Activated CD8-positive, alpha-beta T cell treated with anti-CD3 and anti-CD28 coated beads, Interleukin-2, amount 10 ng/mL, durations not matched to agents 7 days and 5 days (primary cell): ENCODE measurements at regions not wholly inside any gene's neighbourhood (a gene's known extent, or its start where the extent isn't known, plus 50 kb on each side); places are given as distances from the start of the nearest gene placed in this dataset.

Experiments used
- ATAC-seq: fragments of 150-1000 bp; cut with Tn5 transposase; one replicate; pipeline ENCODE4 v1.10.0; 2021; ENCODE audit warnings: moderate library complexity
- CTCF ChIA-PET: fragments of 350-600 bp; sonication (Branson Sonifier 250); formaldehyde crosslinking; loops from one replicate; lab custom pipeline; 2021; ENCODE audit warnings: antibody characterized with exemption; lab: Charles Lee
- POLR2A ChIA-PET: fragments of 350-600 bp; sonication (Branson Sonifier 250); formaldehyde crosslinking; loops from one replicate; lab custom pipeline; 2021; ENCODE audit warnings: antibody characterized with exemption; lab: Charles Lee
- DNase-seq: peaks from one replicate; pipeline ENCODE4 v3.0.0-alpha.2; 2020
- H3K27ac Mint-ChIP-seq: one replicate; pipeline ENCODE4 v1.8.0; 2021; ENCODE audit warnings: mild to moderate bottlenecking, mixed read lengths
- H3K27me3 Mint-ChIP-seq: one replicate; pipeline ENCODE4 v1.8.0; 2021; ENCODE audit warnings: low read depth, mixed read lengths
- H3K36me3 Mint-ChIP-seq: one replicate; pipeline ENCODE4 v1.8.0; 2021; ENCODE audit warnings: low read depth, mixed read lengths
- H3K4me1 Mint-ChIP-seq: one replicate; pipeline ENCODE4 v1.8.0; 2021; ENCODE audit warnings: low read depth, mixed read lengths
- H3K4me3 Mint-ChIP-seq: one replicate; pipeline ENCODE4 v1.8.0; 2021; ENCODE audit warnings: mild to moderate bottlenecking, mixed read lengths
- H3K9me3 Mint-ChIP-seq: one replicate; pipeline ENCODE4 v1.8.0; 2022; ENCODE audit warnings: mixed read lengths; ENCODE audit not compliant: insufficient read depth

DNA sequence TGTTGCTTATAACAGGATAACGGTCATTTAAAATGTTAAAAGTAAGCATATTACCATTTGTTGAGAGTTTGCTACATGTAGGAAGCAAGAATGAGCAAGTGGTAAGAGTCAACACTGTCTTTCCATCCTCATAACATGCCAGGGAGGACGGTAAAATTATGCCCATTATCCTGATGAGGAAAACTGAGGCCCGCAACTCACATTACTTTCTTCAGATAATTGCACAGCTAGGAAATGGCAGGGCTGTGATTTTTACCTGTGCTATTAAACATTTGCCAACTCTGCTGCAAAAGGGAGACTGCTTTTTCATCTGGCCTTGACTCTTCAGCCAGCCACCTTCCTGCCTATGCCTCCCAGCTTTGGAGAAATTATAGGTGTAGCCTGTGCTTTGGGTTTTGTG, 79.8 kb upstream of the BOD1 start:
- Mint-ChIP-seq H3K4me3 (no peak overlapping the region), H3K4me1 (no peaks in the 10 kb centered on the region), H3K9me3 (no peaks in the 10 kb centered on the region), H3K27me3 (no peaks in the 10 kb centered on the region), H3K36me3 (no peaks in the 10 kb centered on the region), H3K27ac (no peak overlapping the region)
- DNase-seq = no peak
- ChIA-PET CTCF (no interaction called here), POLR2A (no interaction called here)
- ATAC-seq = no peak

DNA sequence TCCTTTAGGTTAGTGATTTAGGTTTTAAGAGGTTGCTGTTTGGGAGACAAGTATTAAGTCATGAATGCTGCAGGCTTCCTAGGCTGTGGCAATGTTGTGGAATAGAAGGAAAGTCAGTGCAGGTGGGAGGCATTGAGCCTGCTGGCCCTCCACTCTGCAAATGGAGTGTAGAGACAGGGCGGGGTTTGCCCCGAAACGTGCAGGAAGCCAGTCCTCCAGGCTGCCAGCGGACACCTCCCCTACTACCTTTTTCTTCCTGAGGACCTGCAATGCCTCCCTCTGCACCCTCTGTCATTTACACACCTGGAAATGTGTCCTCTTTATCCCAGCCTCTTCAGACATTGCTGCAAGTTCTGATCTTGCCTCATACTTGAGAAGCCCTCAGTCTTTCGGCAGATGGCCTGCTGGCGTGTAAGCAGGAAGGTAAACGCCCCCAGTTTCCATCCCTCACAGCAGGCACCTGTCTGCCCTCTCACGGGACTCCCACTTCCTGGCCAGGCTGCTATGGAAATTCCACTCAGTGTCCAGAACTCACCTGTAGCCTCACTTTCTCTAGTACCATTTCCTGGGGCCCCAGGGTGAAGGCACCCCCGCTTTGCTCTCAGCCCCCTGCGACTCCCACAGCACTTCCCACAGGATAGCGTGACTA, 81.6 kb upstream of the BOD1 start:
- no peaks in the 10 kb centered on the region for H3K27me3 Mint-ChIP-seq
- H3K27ac Mint-ChIP-seq = no peak overlapping the region
- H3K4me3 Mint-ChIP-seq = no peak overlapping the region
- POLR2A ChIA-PET = no interaction called here
- ATAC-seq (no peak), DNase-seq (no peak)
- CTCF ChIA-PET = no interaction called here
- no peaks in the 10 kb centered on the region for H3K36me3 Mint-ChIP-seq
- H3K9me3 Mint-ChIP-seq = no peaks in the 10 kb centered on the region
- H3K4me1 Mint-ChIP-seq = no peaks in the 10 kb centered on the region

GRCh38 chr5:173699966-173700365, 83.5 kb upstream of the BOD1 start:
- no peak for ATAC-seq
- POLR2A ChIA-PET = interaction anchor here (0.6 kb wide), 1 partner anchor 273 kb away, joined by 4 read pairs; no protein-coding TSS in a partner anchor
- H3K4me1 Mint-ChIP-seq = no peaks in the 10 kb centered on the region

GRCh38 chr5:173703466-173703865, 87.0 kb upstream of the BOD1 start:
- ChIA-PET POLR2A (no interaction called here), CTCF (no interaction called here)

More at GRCh38 chr5:173699966-173700365, 83.5 kb upstream of the BOD1 start:
- Mint-ChIP-seq H3K36me3 (no peaks in the 10 kb centered on the region), H3K4me3 (no peak overlapping the region), H3K27me3 (no peaks in the 10 kb centered on the region), H3K27ac (no peak overlapping the region), H3K9me3 (no peaks in the 10 kb centered on the region)
- DNase-seq = no peak
- CTCF ChIA-PET = no interaction called here

GRCh38 chr5:173704615-173705511, 88.4 kb upstream of the BOD1 start:
- Mint-ChIP-seq H3K27ac (no peak overlapping the region), H3K4me3 (no peak overlapping the region), H3K9me3 (no peaks in the 10 kb centered on the region), H3K27me3 (no peaks in the 10 kb centered on the region), H3K4me1 (no peaks in the 10 kb centered on the region), H3K36me3 (no peaks in the 10 kb centered on the region)
- ChIA-PET CTCF (no interaction called here), POLR2A (no interaction called here)
- DNase-seq = no peak
- ATAC-seq = no peak

More at GRCh38 chr5:173703466-173703865, 87.0 kb upstream of the BOD1 start:
- H3K27ac Mint-ChIP-seq = no peak overlapping the region
- DNase-seq = no peak
- no peaks in the 10 kb centered on the region for H3K27me3 Mint-ChIP-seq
- no peaks in the 10 kb centered on the region for H3K9me3 Mint-ChIP-seq
- H3K4me1 Mint-ChIP-seq = no peaks in the 10 kb centered on the region
- H3K36me3 Mint-ChIP-seq = no peaks in the 10 kb centered on the region
- no peak overlapping the region for H3K4me3 Mint-ChIP-seq
- ATAC-seq = no peak

DNA sequence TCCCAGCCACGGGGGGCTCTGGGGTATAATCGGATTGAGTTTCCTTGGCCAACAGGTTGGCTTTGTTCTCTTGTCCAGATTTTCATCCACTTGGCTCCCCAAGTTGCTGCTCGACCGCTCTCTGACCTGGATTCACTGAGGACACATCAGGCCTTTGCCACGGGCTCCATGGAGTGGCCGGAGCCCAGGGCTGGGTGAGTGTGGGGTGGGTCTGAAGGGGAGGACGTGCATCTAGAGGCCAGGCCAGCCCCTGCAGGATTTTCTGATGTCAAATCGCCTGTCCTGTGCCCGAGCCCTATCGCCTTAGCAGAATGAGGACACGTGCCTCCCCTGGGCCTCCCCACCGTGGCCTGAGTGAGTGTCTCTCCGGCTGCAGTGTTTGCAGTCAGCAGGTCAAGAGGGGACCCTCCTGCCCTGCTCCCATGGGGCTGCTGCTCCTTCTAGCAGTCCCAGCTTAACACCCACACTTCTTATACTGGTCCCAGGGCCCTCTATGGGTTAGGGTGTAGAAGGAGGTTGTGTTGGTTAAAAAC, 89.1 kb upstream of the BOD1 start:
- H3K4me3 Mint-ChIP-seq = no peak overlapping the region
- no peaks in the 10 kb centered on the region for H3K9me3 Mint-ChIP-seq
- H3K27ac Mint-ChIP-seq = no peak overlapping the region
- H3K27me3 Mint-ChIP-seq = no peaks in the 10 kb centered on the region
- DNase-seq (no peak), ATAC-seq (no peak)
- no peaks in the 10 kb centered on the region for H3K4me1 Mint-ChIP-seq
- ChIA-PET CTCF (no interaction called here), POLR2A (no interaction called here)
- no peaks in the 10 kb centered on the region for H3K36me3 Mint-ChIP-seq

- Mint-ChIP-seq H3K9me3 (no peaks in the 10 kb centered on the region), H3K36me3 (no peaks in the 10 kb centered on the region), H3K27me3 (no peaks in the 10 kb centered on the region), H3K4me1 (no peaks in the 10 kb centered on the region), H3K27ac (no peak overlapping the region), H3K4me3 (no peak overlapping the region)
- ChIA-PET CTCF (no interaction called here), POLR2A (no interaction called here)
- ATAC-seq = no peak
- no peak for DNase-seq
Measured at GRCh38 chr5:173706700-173707099, 90.2 kb upstream of the BOD1 start.

DNA sequence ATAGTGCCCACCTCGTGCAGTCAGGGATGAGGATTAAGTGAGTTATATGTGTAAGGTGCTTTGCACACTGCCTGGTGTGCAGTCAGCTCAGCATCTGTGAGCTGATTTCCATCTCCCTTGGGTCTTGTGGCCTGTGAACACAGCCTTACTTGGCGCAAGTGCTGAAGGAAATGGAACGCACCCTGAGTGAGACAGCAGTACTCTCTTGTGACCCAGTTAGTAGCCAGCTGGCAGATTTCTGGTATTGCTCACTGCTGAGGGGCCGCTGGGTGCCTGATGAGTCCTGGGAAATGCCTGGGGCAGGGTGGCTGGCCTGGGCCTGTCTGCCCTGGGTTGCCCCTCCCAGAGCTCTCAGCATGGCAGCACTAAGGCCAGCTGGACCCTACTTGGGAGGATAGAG, 90.9 kb upstream of the BOD1 start:
- ChIA-PET POLR2A (no interaction called here), CTCF (no interaction called here)
- H3K27ac Mint-ChIP-seq = no peak overlapping the region

GRCh38 chr5:173709145-173709544, 92.7 kb upstream of the BOD1 start:
- no peak overlapping the region for H3K27ac Mint-ChIP-seq
- H3K4me3 Mint-ChIP-seq = no peak overlapping the region
- no peak for ATAC-seq
- H3K36me3 Mint-ChIP-seq = no peaks in the 10 kb centered on the region
- no peaks in the 10 kb centered on the region for H3K4me1 Mint-ChIP-seq
- H3K27me3 Mint-ChIP-seq = no peaks in the 10 kb centered on the region
- ChIA-PET CTCF (no interaction called here), POLR2A (no interaction called here)
- no peak for DNase-seq
- H3K9me3 Mint-ChIP-seq = no peaks in the 10 kb centered on the region

More for the DNA sequence above, 90.9 kb upstream of the BOD1 start:
- no peak for ATAC-seq
- no peak overlapping the region for H3K4me3 Mint-ChIP-seq
- no peaks in the 10 kb centered on the region for H3K36me3 Mint-ChIP-seq
- no peak for DNase-seq
- no peaks in the 10 kb centered on the region for H3K27me3 Mint-ChIP-seq
- H3K9me3 Mint-ChIP-seq = no peaks in the 10 kb centered on the region
- no peaks in the 10 kb centered on the region for H3K4me1 Mint-ChIP-seq

DNA sequence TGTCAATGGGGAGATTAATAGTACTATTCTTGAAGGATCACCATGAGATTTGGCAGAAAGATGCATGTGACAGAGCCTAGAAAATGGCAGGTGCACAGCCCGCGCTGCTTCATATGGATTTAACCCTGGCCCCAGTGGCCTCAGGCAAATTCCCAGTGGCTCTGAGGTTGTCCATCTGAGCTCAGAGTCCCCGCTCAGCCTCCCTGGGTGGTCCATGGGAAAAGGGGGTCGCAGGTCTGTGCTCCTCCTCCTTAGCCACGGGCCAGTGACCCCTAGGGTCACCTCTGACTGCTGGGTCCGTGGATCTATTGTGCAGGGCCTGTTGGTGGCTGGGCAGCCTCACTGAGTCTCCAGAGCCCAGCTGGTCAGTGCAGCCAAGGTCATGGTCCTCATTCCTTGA, 93.3 kb upstream of the BOD1 start:
- ATAC-seq = no peak
- Mint-ChIP-seq H3K9me3 (no peaks in the 10 kb centered on the region), H3K4me1 (no peaks in the 10 kb centered on the region), H3K27me3 (no peaks in the 10 kb centered on the region), H3K27ac (no peak overlapping the region), H3K4me3 (no peak overlapping the region), H3K36me3 (no peaks in the 10 kb centered on the region)
- no peak for DNase-seq
- POLR2A ChIA-PET = no interaction called here
- CTCF ChIA-PET = no interaction called here

GRCh38 chr5:173710528-173710927, 94.1 kb upstream of the BOD1 start:
- no peak overlapping the region for H3K4me3 Mint-ChIP-seq
- ATAC-seq = no peak
- no peaks in the 10 kb centered on the region for H3K4me1 Mint-ChIP-seq
- H3K27ac Mint-ChIP-seq = no peak overlapping the region
- no peaks in the 10 kb centered on the region for H3K9me3 Mint-ChIP-seq
- POLR2A ChIA-PET = no interaction called here
- CTCF ChIA-PET = no interaction called here
- H3K36me3 Mint-ChIP-seq = no peaks in the 10 kb centered on the region
- DNase-seq = no peak
- no peaks in the 10 kb centered on the region for H3K27me3 Mint-ChIP-seq

- Mint-ChIP-seq H3K4me3 (no peak overlapping the region), H3K27me3 (no peaks in the 10 kb centered on the region), H3K27ac (no peak overlapping the region), H3K36me3 (no peaks in the 10 kb centered on the region), H3K4me1 (no peaks in the 10 kb centered on the region), H3K9me3 (no peaks in the 10 kb centered on the region)
- DNase-seq = no peak
- CTCF ChIA-PET = no interaction called here
- no peak for ATAC-seq
- POLR2A ChIA-PET = no interaction called here
Measured at GRCh38 chr5:173711466-173711865, 95.0 kb upstream of the BOD1 start.
